ENCODE measurements at regions not wholly inside any gene's neighbourhood (a gene's known extent, or its start where the extent isn't known, plus 50 kb on each side); places are given as distances from the start of the nearest gene placed in this dataset.

DNA sequence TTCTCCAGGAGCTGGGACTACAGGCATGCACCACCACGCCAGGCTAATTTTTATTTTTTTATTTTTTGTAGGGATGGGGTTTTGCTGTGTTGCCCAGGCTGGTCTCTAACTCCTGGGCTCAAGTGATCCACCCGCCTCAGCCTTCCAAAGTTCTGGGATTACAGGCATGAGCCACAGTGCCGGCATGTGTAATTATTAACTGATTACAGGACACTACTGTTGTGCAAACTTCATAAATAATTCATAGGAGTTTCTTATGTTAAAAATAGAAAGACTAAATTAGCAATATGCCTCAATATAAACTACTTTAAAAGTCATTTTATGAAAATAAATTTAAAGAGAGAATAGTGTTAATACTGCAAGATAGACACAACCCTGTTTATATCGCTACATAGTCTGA, 221.9 kb downstream of the SNCA start:
- Histone ChIP-seq H3K18ac (ENCODE audit: insufficient read length, low read depth, low read length) (no peak overlapping the region), H4K5ac (ENCODE audit: insufficient read length, low read depth, low read length) (no peak overlapping the region), H2BK20ac (ENCODE audit: low read depth, low read length, poor library complexity, severe bottlenecking) (no peak overlapping the region), H3K79me1 (ENCODE audit: insufficient read depth, low read depth, low read length, poor library complexity, severe bottlenecking) (no peaks in the 10 kb centered on the region), H3K9me3 (ENCODE audit: control insufficient read depth, low read depth, low read length) (no peaks in the 10 kb centered on the region), H4K20me1 (ENCODE audit: control insufficient read depth, insufficient read depth, insufficient read length) (no peaks in the 10 kb centered on the region), H4K8ac (replicated peaks; ENCODE audit: insufficient read length, low read depth, low read length) (no peak overlapping the region), H2BK5ac (ENCODE audit: insufficient read length, low read length) (no peak overlapping the region), H2AFZ (ENCODE audit: low read length) (no peak overlapping the region), H3K4me2 (ENCODE audit: insufficient read depth, insufficient read length, low read length) (no peak overlapping the region), H3K27ac (ENCODE audit: insufficient read length, low read depth, low read length) (no peak overlapping the region), H2BK120ac (ENCODE audit: low read depth, low read length, poor library complexity, severe bottlenecking) (no peak overlapping the region), H4K91ac (ENCODE audit: insufficient read length, low read depth, low read length) (no peak overlapping the region), H2AK5ac (ENCODE audit: insufficient read length, low read length) (no peak overlapping the region), H3K14ac (ENCODE audit: insufficient read depth, low read length) (no peak overlapping the region), H3K9ac (ENCODE audit: extremely low read depth, insufficient read length, low read length) (no peak overlapping the region), H2BK12ac (ENCODE audit: insufficient read length, low read depth, low read length) (no peak overlapping the region), H3K56ac (ENCODE audit: insufficient read length, low read depth, low read length) (no peak overlapping the region), H3K4ac (ENCODE audit: low read depth, low read length) (no peak overlapping the region), H2BK15ac (ENCODE audit: low read depth, low read length) (no peak overlapping the region), H3K4me1 (ENCODE audit: insufficient read depth, low read length) (no peaks in the 10 kb centered on the region), H3K23ac (ENCODE audit: insufficient read length, low read depth, low read length) (no peak overlapping the region), H3K27me3 (ENCODE audit: insufficient read depth, low read length) (no peaks in the 10 kb centered on the region), H3K79me2 (ENCODE audit: insufficient read depth, low read length) (no peaks in the 10 kb centered on the region), H3T11ph (ENCODE audit: low read length) (no peak overlapping the region), H3K23me2 (ENCODE audit: insufficient read length, low read depth, low read length, poor library complexity, severe bottlenecking) (no peaks in the 10 kb centered on the region)
- DNase-seq: no peak
- WGBS (ENCODE audit: extremely low coverage, insufficient read length, low lambda C conversion rate): no CpG with 5 or more reads among the region's 4 CpGs
- Mint-ChIP-seq H3K4me3 (no peak overlapping the region), H3K9me3 (no peaks in the 10 kb centered on the region), H3K36me3 (ENCODE audit: insufficient read depth in 1 of 3, low read depth in 3 of 3) (peaks cover 0 to 4% (median 0%) of the 10 kb centered on the region in 3 experiments; a peak in 1 of 7 replicates), H3K27me3 (ENCODE audit: low read depth) (peaks cover 2% of the 10 kb centered on the region; the same call in 1 of the 2 replicates), H3K4me1 (peaks cover 14 to 15% of the 10 kb centered on the region in 2 experiments), H3K27ac (no peak overlapping the region)
- TF ChIP-seq, protein P1, sequence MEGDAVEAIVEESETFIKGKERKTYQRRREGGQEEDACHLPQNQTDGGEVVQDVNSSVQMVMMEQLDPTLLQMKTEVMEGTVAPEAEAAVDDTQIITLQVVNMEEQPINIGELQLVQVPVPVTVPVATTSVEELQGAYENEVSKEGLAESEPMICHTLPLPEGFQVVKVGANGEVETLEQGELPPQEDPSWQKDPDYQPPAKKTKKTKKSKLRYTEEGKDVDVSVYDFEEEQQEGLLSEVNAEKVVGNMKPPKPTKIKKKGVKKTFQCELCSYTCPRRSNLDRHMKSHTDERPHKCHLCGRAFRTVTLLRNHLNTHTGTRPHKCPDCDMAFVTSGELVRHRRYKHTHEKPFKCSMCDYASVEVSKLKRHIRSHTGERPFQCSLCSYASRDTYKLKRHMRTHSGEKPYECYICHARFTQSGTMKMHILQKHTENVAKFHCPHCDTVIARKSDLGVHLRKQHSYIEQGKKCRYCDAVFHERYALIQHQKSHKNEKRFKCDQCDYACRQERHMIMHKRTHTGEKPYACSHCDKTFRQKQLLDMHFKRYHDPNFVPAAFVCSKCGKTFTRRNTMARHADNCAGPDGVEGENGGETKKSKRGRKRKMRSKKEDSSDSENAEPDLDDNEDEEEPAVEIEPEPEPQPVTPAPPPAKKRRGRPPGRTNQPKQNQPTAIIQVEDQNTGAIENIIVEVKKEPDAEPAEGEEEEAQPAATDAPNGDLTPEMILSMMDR (conservative IDR thresholded peaks at IDR 0.05): no peak

Measured in H9 (cell line).